Fibroblast of gingiva (primary cell): ENCODE measurements at regions not wholly inside any gene's neighbourhood (a gene's known extent, or its start where the extent isn't known, plus 50 kb on each side); places are given as distances from the start of the nearest gene placed in this dataset.

ENCODE experiments used
- DNase-seq: peaks from one replicate; pipeline ENCODE4 v3.0.0-alpha.2; 2011; ENCODE audit warnings: low read depth

DNA sequence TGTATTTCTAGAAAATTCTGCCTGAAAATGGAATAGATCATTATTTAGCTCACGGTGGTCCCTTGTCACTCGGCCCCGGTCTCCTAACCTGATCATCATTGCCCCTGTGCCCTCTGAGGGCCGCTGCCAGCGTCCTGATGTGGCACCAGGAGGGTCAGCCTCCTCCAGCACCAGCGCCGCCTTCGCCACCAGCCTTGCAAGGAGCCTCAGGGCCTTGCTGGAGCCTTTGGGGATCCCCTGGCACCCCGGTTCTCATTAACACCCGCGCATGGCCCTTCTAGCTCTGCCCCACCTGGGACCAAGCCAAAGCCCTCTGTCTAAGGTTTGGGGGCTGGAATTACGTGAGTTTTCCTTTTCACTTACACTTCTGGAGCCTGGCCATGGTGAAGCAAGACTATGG lies 282.5 kb upstream of the ADARB2 start:
- DNase-seq: no peak

DNA sequence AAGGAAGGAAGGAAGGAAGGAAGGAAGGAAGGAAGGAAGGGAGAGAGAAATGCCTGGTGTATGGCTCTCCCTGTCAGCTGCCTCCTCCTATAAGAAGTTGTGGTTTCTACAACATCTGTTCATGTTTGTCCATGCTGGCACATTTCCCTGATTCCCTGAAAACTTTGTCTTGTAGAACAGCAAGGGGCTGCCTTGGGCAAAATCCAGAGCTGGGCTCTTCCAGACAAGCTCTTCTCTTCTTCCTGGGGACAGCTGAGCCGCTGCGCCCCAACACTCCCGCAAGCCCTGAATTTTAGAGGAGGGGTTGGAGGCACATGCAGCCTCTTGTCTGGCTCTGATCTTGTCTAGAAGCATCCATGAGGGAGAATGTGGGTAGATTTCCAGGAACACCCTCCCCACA lies 282.0 kb upstream of the ADARB2 start:
- no peak for DNase-seq

DNA sequence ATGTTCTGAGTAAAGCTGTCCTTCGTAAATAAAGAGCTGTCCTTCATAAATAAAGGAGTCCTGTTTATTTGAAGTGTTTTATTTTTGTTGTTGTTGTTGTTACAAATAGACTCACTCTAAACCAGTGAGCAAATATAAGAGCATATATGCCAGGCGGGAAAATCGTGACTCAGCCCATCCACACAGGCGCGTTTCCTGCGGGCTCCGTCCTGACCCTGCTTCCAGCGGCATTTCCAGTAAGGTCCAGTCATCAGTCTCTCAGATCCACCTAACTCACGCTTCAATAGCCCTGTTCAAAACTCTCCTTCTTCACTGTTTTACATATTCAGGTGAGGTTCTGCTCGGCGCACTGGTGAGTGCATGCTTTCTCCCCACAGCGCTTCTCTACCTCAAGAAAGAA lies 277.2 kb upstream of the ADARB2 start:
- no peak for DNase-seq

DNA sequence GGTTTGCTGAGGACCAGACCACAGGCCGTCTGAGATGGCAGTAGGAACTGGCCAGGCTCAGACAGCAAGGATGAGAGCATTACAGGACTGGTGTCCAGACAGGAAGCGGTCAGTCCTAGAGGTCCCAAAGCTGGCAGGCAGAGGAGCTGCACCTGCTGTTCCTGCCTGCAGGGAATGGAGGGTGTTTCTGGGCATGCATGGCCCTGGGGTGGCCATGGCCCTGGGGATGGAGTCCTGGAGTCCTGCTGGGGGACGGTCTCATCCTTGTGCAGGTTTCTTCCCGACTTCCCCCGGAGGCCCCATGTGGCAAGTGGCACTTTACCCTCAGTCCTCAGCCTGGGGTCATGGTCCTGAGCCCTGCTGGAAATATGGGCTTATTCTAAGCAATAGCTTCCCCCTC lies 274.9 kb upstream of the ADARB2 start:
- DNase-seq: no peak

DNA sequence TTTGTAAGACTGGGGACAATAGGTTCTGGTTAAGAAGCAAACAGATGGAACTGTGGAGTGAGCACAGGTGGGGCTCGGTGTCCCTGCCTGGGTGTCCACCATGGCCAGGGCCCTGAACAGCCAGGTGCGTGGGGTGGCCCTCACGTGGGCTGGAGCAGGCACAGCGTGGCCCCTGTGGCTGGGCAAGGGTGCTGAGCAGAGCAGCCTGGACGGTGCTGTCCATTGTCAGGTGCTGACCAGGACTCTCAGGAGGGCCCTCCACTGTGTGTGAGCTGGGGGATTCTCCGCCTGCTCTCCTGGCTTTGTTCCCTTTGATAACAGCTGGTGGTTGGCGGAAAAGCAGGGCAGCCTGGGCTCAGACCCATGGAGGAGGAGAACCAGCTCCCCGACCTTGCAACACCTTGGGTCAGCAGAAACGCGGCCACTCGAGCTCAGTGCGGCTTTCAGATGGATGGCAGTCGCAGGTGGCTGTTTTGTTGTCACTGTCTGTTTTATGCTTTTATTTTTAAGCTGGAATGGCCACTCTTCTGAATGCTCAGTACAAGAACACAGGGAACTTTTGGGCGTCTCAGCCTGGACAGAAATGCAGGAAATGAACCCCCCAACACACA lies 273.9 kb upstream of the ADARB2 start:
- no peak for DNase-seq

DNA sequence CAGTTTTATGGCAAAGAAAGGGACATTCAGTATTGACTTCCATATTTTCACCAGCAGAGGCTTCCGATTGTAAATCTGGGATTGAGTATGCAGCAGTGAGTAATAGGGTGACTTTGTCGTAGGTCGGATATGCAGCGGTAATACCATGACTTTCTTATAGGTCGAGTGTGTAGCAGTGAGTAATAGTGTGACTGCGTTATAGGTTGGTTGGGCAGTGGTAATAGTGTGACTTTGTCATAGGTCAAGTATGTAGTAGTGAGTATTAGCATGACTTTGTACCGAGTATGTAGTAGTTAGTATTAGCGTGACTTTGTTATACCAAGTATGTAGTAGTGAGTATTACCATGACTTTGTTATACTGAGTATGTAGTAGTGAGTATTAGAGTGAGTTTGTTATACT lies 268.2 kb upstream of the ADARB2 start:
- no peak for DNase-seq

DNA sequence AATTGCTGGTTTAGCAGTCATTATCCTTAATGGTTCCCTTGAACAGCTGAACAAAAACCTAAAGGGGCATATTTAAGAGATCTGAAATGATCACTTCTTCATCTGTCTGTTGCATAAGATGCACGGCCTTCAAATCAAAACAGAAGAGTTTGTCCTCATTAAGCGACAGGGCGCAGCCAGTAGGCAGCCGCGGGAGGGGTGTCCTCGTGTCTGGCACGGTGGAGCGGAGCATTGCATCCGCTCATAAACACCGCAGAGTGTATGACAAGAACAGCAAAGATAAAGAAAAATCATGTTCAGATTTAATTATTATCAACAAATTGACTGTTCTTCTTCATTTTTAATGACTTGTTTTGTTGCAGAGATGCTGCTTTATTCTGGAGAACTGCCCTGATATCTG lies 255.6 kb upstream of the ADARB2 start:
- DNase-seq: no peak

DNA sequence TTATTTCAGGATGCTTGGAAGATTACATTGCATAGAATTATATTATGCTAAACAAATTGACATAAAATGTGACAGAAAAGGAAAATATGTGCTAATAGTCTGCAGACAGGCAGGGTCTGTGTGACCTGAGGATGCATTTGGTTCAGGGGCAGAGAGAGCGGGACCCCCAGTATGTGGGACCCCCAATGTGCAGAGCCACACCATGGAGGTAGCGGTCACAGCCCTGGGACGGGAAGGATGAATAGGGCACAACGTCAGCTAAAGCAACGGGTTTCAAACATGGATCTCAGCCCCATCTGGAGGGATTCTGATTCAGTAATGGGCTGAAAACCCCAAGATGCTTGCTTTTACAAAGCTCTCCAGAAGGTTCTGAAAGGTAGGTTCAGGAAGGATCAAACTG lies 251.8 kb upstream of the ADARB2 start:
- DNase-seq: no peak

DNA sequence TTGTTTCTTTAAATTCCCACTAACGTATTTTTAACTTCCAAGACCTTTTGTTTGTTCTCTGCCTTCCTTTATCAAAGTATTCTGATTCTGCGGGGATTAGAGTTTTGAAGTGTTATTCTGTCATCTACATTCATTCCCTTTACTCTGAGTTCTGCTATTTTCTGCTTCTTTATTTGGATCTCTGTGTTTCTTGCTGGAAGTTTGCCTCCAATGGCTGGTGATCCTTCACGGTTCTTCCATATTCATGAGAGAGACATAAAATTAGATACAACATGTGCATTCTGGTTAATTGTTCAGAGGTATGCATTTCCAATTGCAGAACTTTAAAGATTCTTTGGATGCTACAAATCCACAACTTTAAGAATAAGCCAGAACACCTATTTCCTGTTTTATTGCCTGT lies 244.7 kb upstream of the ADARB2 start:
- no peak for DNase-seq

DNA sequence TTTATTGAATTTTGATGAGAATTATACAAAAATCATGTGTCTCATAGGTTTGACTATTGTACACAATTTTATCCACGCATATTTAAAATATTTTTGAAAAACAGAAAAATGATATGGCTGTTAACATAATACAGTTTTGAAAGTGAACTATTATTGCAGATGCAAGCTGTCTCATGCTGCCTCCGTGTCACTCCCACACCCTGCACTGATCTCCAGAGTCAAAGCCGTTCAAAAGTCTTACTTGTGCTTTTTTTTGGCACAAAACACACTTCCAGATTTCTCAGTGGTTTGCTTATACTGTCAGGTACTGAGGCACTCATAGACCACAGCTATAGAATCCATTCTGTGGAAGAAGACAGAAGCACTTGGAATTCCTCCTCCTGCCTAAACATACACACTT lies 243.1 kb upstream of the ADARB2 start:
- DNase-seq: no peak

DNA sequence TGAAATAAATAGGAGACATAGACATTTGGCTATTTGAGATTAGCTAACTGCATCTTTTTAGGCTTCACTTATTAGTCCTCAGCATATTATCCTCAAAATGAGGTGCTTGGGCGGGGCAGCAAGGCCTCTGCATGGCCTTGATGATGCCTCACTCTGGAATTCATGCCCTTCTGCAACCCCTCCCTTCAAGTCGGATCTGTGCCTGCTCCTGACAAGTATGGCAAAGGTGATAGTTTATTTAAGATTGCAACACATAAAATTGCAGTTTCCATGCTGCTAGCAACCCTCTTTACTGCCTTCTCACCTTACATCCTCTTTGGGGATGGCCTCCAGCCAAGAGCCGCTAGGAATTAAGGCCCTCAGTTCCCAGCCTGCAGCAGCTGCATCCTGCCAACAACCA lies 241.3 kb upstream of the ADARB2 start:
- DNase-seq: no peak

DNA sequence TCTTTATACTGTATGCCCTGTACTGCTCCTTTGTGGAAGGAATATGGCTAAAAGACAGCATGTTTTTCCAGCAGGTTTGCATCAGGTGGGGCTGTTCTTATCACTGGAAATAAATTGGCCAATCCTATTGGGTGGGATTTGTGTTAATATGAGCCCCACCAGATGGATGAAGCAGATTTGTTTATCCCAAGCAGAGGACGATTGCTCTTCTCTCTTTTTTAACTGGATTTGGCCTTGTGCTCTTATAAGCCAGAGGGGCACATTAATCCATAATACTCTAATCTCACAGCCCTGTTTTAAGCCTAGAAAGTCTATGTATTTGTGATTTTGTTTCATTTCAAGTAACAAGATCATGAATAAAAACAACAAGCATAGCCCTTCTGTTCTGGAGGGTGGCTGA lies 240.1 kb upstream of the ADARB2 start:
- DNase-seq: no peak

DNA sequence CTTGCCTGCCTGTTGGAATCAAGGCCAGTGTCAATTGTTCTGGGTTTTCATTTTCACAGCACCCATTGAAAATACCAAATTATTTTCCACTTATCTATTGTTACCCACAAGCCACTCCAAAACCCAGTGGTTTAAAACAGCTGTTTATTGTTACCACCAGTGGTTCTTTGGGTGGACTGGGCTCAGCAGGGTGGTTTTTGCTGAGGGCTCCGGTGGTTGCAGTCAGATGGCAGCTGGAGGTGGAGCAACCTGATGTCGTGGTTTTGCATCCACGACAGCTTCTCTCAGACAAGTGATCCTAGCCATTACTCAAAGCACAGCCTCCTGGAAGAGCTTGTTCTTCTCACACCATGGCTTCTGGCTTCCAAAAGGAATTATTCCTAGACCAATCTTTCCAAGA lies 235.1 kb upstream of the ADARB2 start:
- no peak for DNase-seq

DNA sequence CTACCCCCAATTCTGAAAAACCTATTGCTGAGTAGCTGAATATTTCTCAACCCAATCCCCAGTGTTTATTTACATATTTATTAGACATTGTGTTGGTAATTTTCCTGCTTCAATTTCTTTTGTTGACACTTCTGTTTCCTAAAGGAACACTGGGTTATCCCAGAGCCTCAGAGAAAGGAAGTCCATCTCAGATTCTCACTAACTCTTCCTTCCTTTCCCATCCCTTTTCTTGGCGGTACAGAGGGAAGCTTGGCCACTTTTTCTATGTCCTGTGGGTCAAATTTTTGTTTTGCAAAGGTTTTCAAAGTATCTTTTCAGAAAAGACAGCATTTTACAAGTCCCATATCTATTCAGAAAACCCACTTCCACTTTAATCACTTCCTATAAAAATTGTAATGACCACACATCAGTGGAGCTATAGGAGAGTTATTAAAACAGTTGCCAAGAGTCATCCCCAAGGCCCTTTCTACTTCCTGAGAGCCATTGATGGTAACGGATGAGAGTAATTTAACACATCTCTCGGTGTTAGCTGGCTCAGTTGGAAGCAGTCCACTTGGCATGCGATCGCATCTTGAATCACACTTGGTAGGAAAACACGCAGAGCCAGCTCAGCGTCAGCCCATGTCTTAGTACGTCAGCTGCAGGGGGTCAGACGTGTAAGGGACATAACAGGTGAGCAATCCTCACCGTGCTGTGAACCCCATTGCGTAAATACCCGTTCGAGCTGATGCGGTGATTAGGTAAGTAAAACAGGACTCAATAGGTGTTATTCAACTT lies 231.1 kb upstream of the ADARB2 start:
- DNase-seq: no peak

DNA sequence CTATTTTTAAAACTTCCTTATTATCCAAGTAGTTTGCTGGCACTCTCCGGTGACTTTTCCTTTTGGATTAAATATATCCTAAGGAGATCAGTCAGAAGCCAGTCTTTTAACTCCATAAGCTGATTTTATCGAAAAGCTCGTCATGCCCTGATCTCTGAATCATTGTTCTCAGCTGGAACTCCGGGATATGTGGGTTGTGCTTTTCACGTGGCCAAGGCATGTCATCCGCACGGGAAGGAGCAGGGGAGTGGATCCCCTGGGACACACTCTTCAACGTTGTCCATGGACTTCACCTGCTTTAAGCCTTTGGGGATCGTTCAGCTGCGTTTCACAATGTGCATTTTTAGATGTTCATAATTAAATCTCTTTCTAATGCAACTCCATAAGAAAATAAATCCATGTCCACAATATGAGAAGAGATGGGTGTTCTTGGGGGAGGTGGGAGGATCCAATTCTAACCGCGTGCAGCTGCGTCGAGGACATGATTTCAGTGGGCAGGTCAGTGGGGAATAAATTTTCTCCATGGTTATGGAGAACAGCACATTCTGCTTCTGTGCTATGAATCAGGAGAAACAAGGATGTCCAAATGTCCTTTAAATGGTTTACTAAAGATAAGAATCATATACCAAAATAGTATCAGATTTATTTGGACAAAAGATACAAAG lies 229.5 kb upstream of the ADARB2 start:
- DNase-seq: no peak

DNA sequence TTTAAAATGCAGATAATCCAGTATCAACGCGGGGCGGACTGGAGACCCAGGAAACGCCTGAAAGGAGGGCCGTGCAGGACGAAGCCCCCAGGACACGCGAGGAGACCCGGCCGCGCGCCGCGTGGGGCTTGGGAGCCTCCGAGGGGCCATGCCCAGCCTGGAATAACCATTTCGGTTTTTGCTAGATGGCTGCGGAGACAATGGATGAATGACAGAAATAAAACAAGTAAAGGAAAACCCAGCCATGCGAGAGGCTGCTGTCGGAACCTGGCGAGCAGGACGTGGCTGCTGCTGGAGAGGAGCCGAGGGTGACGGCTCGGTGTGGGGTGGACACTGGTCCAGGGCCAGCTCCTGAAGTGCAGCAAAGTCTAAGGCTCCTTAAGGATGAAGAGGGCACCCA lies 227.2 kb upstream of the ADARB2 start:
- DNase-seq: no peak

DNA sequence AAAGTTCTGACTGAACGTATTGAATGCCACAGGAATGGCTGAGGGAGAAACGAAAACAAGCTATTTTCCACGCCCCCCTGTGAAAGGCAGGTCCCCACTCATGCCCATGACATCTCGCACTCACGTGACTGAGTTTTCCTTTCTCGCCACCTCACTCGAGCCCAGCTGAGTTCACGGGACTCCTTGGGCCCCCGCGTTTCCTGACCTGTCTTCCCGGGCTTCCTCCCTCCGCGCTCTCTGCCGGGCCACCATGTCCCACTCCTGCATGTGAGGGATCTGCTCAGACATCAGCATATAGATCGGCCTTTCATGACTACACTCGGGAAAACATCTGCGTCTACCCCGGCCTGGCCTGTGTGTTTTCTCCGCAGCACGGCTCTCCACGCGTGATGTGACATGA lies 226.0 kb upstream of the ADARB2 start:
- no peak for DNase-seq

DNA sequence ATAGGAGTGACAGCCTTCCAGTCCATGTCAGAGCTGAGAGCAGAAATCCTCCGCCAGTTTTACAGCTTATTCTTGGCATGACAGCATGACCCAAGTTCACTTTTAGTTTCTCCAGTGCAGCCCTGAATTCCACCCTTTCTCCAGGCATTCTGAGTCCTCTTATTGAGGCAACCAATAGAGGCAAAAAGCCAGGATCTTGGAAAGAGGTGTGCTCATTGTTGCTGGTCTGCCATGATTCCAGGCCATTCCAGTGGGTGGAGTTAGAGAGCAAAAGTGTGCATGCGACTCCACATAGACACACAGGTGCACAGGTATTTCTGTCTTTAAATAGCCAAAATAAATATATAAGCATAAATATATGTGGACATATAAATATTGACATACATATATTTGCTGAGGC lies 224.7 kb upstream of the ADARB2 start:
- no peak for DNase-seq

DNA sequence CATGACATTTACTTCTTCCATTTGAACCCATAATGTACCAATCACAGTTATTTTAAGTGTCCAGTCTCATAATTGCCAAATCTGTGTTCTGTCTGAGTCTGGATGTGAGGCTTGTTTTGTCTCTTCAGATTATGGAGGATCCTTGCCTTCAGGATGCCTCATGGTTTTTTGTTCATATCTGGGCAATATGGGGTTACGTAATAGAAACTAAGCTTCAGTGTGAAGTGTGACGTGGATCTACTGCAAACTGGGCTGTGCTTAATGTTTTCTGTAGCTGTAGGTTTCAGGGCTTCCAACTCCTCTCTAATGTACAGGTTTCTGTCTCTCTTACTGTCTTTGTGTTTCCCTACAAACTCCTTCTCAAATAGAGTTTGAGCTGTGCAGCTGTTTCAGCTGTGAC lies 223.7 kb upstream of the ADARB2 start:
- no peak for DNase-seq

DNA sequence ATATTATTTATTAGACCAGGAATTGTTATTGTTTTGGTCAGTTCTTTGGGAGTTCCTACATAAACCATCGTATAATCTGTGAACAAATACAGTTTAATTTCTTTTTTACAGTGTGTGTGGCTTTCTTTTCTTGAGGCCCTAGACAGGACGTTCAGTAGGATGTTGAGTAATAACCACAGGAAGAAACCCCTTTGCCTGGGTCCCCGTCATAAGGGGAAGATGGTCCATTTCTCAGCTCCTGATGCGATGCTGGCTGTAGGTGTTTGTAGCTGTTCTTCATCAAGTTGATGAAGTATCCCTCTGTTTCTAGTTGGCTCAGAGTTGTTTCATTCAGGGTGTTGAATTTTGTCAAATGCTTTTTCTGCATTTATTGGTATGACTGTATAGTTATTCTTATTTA lies 219.7 kb upstream of the ADARB2 start:
- no peak for DNase-seq

DNA sequence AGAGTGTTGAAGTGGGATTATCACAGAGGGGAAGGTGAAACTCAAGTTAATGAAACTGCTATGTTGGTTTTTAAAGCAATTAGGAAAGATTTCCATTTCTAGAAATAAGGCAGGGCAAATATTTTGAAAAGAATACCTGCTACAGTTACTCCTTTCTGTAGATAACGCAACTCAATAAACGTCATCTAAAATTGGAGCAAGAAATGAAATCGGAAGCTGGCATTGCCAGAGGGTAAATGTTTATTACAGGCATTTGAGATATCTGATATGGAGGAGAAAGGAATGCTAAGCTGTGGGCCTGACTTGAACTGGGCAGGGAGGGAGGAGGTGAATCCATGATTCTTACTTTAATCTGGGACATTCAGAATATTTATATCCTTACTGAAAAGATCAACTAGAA lies 217.0 kb upstream of the ADARB2 start:
- no peak for DNase-seq

DNA sequence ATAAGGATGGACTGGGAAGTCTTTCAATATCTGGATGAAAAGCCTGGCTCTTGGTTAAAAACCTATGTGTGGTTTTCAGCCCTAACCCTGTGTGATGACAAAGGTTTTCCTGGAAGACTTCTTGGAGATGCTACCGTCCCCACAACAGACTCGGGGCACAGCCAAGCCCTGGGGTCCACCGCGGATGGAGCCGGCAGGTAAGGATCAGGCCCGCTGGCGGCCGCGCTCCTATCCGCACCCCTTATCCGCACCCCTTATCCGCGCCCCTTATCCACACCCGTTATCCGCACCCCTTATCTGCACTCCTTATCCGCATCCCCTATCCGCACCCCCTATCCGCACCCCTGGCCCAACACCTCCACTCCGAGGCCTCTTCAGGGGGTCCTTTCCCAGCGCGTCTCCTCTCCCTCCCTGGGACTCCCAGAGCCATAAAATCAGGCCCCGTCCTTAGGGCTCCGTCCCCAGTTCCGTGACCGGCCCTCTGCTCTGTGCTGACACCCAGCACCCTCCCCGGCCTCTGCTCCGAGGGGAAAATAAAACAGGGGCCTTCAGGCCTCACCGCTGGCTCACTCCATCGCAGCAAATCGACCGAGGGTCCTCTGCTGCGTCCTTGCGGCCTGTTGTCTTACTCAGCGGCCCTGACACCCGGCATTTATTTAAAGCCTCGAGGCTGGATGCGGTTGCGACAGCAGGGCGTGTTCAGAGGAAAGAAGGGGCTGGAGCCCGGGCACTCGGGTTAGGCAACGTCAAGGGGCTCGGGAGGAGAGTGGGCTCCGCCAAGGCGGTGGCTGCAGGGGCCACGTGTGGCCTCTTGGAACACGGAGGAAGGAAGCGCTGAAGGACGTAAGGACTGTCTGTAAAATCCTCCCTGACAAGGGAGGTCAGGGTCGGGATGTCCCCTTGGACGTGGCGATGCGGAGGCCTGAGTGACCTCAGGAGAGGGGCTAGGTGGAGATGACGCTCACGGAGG lies 215.1 kb upstream of the ADARB2 start:
- no peak for DNase-seq
